GM12891 (cell line): ENCODE measurements at regions not wholly inside any gene's neighbourhood (a gene's known extent, or its start where the extent isn't known, plus 50 kb on each side); places are given as distances from the start of the nearest gene placed in this dataset.

Experiments
- POLR2A ChIP-seq: IDR thresholded peaks from 2 replicates; pipeline ENCODE4 v1.6.1; 2011; ENCODE audit warnings: low read depth, low read length, control low read depth
- POLR2AphosphoS5 ChIP-seq: IDR thresholded peaks from 2 replicates; pipeline ENCODE4 v1.6.1; 2011; ENCODE audit warnings: low read depth, low read length, control low read depth
- TAF1 ChIP-seq: IDR thresholded peaks from 2 replicates; pipeline ENCODE4 v1.6.1; 2011; ENCODE audit warnings: low read depth, low read length, control low read depth

DNA sequence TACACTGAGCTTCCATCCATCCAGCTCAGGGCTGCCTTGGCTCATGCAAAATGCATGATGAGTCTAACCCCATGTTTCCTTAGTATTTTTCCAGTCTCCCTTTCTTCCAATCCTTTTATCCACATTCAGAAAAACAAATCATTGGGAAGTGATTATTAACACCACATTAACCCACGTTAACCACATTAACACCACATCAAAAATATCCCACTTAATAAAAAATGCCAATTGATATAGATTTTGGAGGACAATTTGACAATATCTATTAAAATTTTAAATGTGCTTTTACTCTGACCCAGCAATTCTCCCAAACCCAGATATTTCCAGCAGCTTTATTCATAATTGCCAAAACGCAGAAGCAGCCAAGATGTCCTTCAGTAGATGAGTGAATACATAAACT is 75.6 kb upstream of the SRD5A3 start:
- TF ChIP-seq POLR2A = no peak
- TF ChIP-seq POLR2AphosphoS5 = no peak
- no peak for TF ChIP-seq TAF1
